Neural cell (in vitro differentiated cells): ENCODE measurements at regions not wholly inside any gene's neighbourhood (a gene's known extent, or its start where the extent isn't known, plus 50 kb on each side); places are given as distances from the start of the nearest gene placed in this dataset.
"Not testable (repeated sequence)": the region's sequence is repeated elsewhere in the genome, so short reads cannot be mapped to it uniquely, and the experiment has no call there.

Experiments
- CTCF ChIP-seq: fragments of 450-650 bp; IDR thresholded peaks from 2 replicates; pipeline ENCODE4 v1.5.1; 2014; ENCODE audit warnings: antibody characterized with exemption, mild to moderate bottlenecking, moderate library complexity; ENCODE audit not compliant: poor library complexity, severe bottlenecking
- EP300 ChIP-seq: fragments of 450-650 bp; conservative IDR thresholded peaks from 2 replicates; pipeline ENCODE4 v1.6.1; 2014; ENCODE audit warnings: antibody characterized with exemption, mild to moderate bottlenecking, moderate library complexity; ENCODE audit not compliant: poor library complexity, severe bottlenecking
- EZH2 ChIP-seq: fragments of 200-600, 300-800 bp; shearing (Covaris generic), sonication (generic); IDR thresholded peaks from 2 replicates; pipeline ENCODE4 v1.6.1; 2014; ENCODE audit warnings: antibody characterized with exemption, low read length, borderline replicate concordance, mild to moderate bottlenecking; ENCODE audit not compliant: insufficient read depth, poor library complexity, severe bottlenecking
- MXI1 ChIP-seq: fragments of 450-650 bp; conservative IDR thresholded peaks from 2 replicates; pipeline ENCODE4 v1.6.1; 2014; ENCODE audit warnings: antibody characterized with exemption, mild to moderate bottlenecking; ENCODE audit not compliant: poor library complexity, severe bottlenecking
- POLR2AphosphoS5 ChIP-seq: IDR thresholded peaks from 2 replicates; pipeline ENCODE4 v1.6.1; 2012
- RAD21 ChIP-seq: fragments of 450-650 bp; conservative IDR thresholded peaks from 2 replicates; pipeline ENCODE4 v1.6.1; 2014; ENCODE audit warnings: antibody characterized with exemption, mild to moderate bottlenecking, moderate library complexity
- REST ChIP-seq: IDR thresholded peaks from 2 replicates; pipeline ENCODE4 v1.6.1; 2012; ENCODE audit warnings: borderline replicate concordance
- TAF1 ChIP-seq: IDR thresholded peaks from 2 replicates; pipeline ENCODE4 v1.6.1; 2012; ENCODE audit warnings: low read depth

- not testable (repeated sequence) for TF ChIP-seq CTCF, EZH2, REST, EP300, TAF1, POLR2AphosphoS5, RAD21, MXI1
Observed at GRCh38 chr4:126922328-126922938, 710.3 kb upstream of the INTU start.
